ENCODE measurements at regions not wholly inside any gene's neighbourhood (a gene's known extent, or its start where the extent isn't known, plus 50 kb on each side); places are given as distances from the start of the nearest gene placed in this dataset.
A peak's percentile ranks its signal among the peaks of the same experiment; 100 is the strongest.

GRCh38 chr6:25065666-25066065, 129.9 kb upstream of the RIPOR2 start:
- Histone ChIP-seq H3K27ac (no peak overlapping the region), H3K4me3 (no peak overlapping the region), H3K36me3 (no peaks in the 10 kb centered on the region), H3K9me3 (no peaks in the 10 kb centered on the region), H3K27me3 (no peaks in the 10 kb centered on the region), H3K4me1 (no peaks in the 10 kb centered on the region)
- intact Hi-C loops (cut with DNase I) = no loop called here
- no peak for TF ChIP-seq CTCF (IDR thresholded peaks at IDR 0.05)
- DNase-seq (ENCODE audit: low spot score in 2 of 2) = no peak

GRCh38 chr6:25066593-25066992, 130.8 kb upstream of the RIPOR2 start:
- no peak for TF ChIP-seq CTCF (IDR thresholded peaks at IDR 0.05)
- intact Hi-C loops (cut with DNase I) = no loop called here
- Histone ChIP-seq H3K27me3 (no peaks in the 10 kb centered on the region), H3K9me3 (no peaks in the 10 kb centered on the region), H3K27ac (no peak overlapping the region), H3K4me1 (no peaks in the 10 kb centered on the region), H3K36me3 (no peaks in the 10 kb centered on the region), H3K4me3 (no peak overlapping the region)
- no peak for DNase-seq (ENCODE audit: low spot score in 2 of 2)

GRCh38 chr6:25068866-25069265, 133.1 kb upstream of the RIPOR2 start:
- TF ChIP-seq CTCF (IDR thresholded peaks at IDR 0.05) = no peak
- Histone ChIP-seq H3K27ac (no peak overlapping the region), H3K36me3 (no peaks in the 10 kb centered on the region), H3K9me3 (no peaks in the 10 kb centered on the region), H3K4me3 (no peak overlapping the region), H3K27me3 (no peaks in the 10 kb centered on the region), H3K4me1 (no peaks in the 10 kb centered on the region)
- no peak for DNase-seq (ENCODE audit: low spot score in 2 of 2)
- intact Hi-C loops (cut with DNase I) = no loop called here

- Histone ChIP-seq H3K4me1 (no peaks in the 10 kb centered on the region), H3K36me3 (no peaks in the 10 kb centered on the region), H3K9me3 (no peaks in the 10 kb centered on the region), H3K27me3 (no peaks in the 10 kb centered on the region), H3K4me3 (no peak overlapping the region), H3K27ac (no peak overlapping the region)
- intact Hi-C loops (cut with DNase I) = loop anchor here (2.0 kb wide), 2 partner anchors 214 to 490 kb away; no protein-coding TSS in a partner anchor
- peak; percentile 71 to 91 (median 85) for TF ChIP-seq CTCF (IDR thresholded peaks at IDR 0.05)
- peak in 1 of 2 donors; percentile 91 for DNase-seq (ENCODE audit: low spot score in 2 of 2)
Observed at GRCh38 chr6:25070547-25071366, 135.0 kb upstream of the RIPOR2 start.

GRCh38 chr6:25078141-25078540, 142.4 kb upstream of the RIPOR2 start:
- DNase-seq (ENCODE audit: low spot score in 2 of 2) = no peak
- Histone ChIP-seq H3K4me1 (no peaks in the 10 kb centered on the region), H3K27me3 (no peaks in the 10 kb centered on the region), H3K9me3 (no peaks in the 10 kb centered on the region), H3K36me3 (peaks cover 4 to 5% of the 10 kb centered on the region in 2 donors), H3K4me3 (no peak overlapping the region), H3K27ac (no peak overlapping the region)
- TF ChIP-seq CTCF (IDR thresholded peaks at IDR 0.05) = no peak
- intact Hi-C loops (cut with DNase I) = no loop called here
